Effector memory CD4-positive, alpha-beta T cell (primary cell): ENCODE measurements at regions not wholly inside any gene's neighbourhood (a gene's known extent, or its start where the extent isn't known, plus 50 kb on each side); places are given as distances from the start of the nearest gene placed in this dataset.

Experiments
- DNase-seq, 3 donors: peaks; one replicate each; pipeline ENCODE4 v3.0.0-alpha.2; 2020
- H3K27ac ChIP-seq: 2 replicates; pipeline ENCODE4 v1.7.0; 2013; ENCODE audit warnings: mild to moderate bottlenecking, low read length, moderate library complexity; ENCODE audit not compliant: insufficient read depth, poor library complexity, severe bottlenecking
- H3K27me3 ChIP-seq: replicated peaks from 2 replicates; pipeline ENCODE4 v1.7.0; 2013; ENCODE audit warnings: mild to moderate bottlenecking, low read length; ENCODE audit not compliant: insufficient read depth, control insufficient read depth, poor library complexity, severe bottlenecking
- H3K36me3 ChIP-seq: 2 replicates; pipeline ENCODE4 v1.7.0; 2013; ENCODE audit warnings: mild to moderate bottlenecking, low read length, moderate library complexity; ENCODE audit not compliant: control insufficient read depth, insufficient read depth
- H3K4me1 ChIP-seq: 2 replicates; pipeline ENCODE4 v1.7.0; 2013; ENCODE audit warnings: low read length, mild to moderate bottlenecking; ENCODE audit not compliant: control insufficient read depth, insufficient read depth, poor library complexity, severe bottlenecking
- H3K4me3 ChIP-seq: 2 replicates; pipeline ENCODE4 v1.7.0; 2013; ENCODE audit warnings: low read length, low read depth, mild to moderate bottlenecking; ENCODE audit not compliant: insufficient read depth, poor library complexity, severe bottlenecking
- H3K9me3 ChIP-seq: 2 replicates; pipeline ENCODE4 v1.7.0; 2013; ENCODE audit warnings: mild to moderate bottlenecking, low read length, moderate library complexity; ENCODE audit not compliant: control insufficient read depth

- Histone ChIP-seq H3K36me3 (no peaks in the 10 kb centered on the region), H3K4me1 (no peaks in the 10 kb centered on the region), H3K27me3 (no peaks in the 10 kb centered on the region), H3K9me3 (no peaks in the 10 kb centered on the region), H3K27ac (no peak overlapping the region), H3K4me3 (no peak overlapping the region)
- DNase-seq, result no peak
Observed at GRCh38 chr10:104526188-104526587, 114.9 kb upstream of the SORCS3 start.

- Histone ChIP-seq H3K27me3 (no peaks in the 10 kb centered on the region), H3K4me1 (no peaks in the 10 kb centered on the region), H3K4me3 (no peak overlapping the region), H3K27ac (no peak overlapping the region), H3K36me3 (no peaks in the 10 kb centered on the region), H3K9me3 (no peaks in the 10 kb centered on the region)
- no peak for DNase-seq
Observed at GRCh38 chr10:104527013-104527412, 114.1 kb upstream of the SORCS3 start.

GRCh38 chr10:104540181-104540580 is 100.9 kb upstream of the SORCS3 start:
- Histone ChIP-seq H3K36me3 (no peaks in the 10 kb centered on the region), H3K4me1 (no peaks in the 10 kb centered on the region), H3K27ac (no peak overlapping the region), H3K4me3 (no peak overlapping the region), H3K27me3 (no peaks in the 10 kb centered on the region), H3K9me3 (no peaks in the 10 kb centered on the region)
- DNase-seq, result no peak

GRCh38 chr10:104541820-104542219 is 99.3 kb upstream of the SORCS3 start:
- no peak overlapping the region for H3K27ac ChIP-seq
- H3K4me3 ChIP-seq, result no peak overlapping the region
- DNase-seq, result no peak
- H3K27me3 ChIP-seq, result no peaks in the 10 kb centered on the region
- no peaks in the 10 kb centered on the region for H3K9me3 ChIP-seq
- H3K36me3 ChIP-seq, result no peaks in the 10 kb centered on the region
- no peaks in the 10 kb centered on the region for H3K4me1 ChIP-seq

- H3K27me3 ChIP-seq, result no peaks in the 10 kb centered on the region
- no peak for DNase-seq
- no peaks in the 10 kb centered on the region for H3K4me1 ChIP-seq
- H3K36me3 ChIP-seq, result no peaks in the 10 kb centered on the region
- no peaks in the 10 kb centered on the region for H3K9me3 ChIP-seq
- H3K27ac ChIP-seq, result no peak overlapping the region
- H3K4me3 ChIP-seq, result no peak overlapping the region
Observed at GRCh38 chr10:104546336-104546735, 94.8 kb upstream of the SORCS3 start.

- Histone ChIP-seq H3K27ac (no peak overlapping the region), H3K9me3 (no peaks in the 10 kb centered on the region), H3K4me3 (no peak overlapping the region), H3K4me1 (no peaks in the 10 kb centered on the region), H3K36me3 (no peaks in the 10 kb centered on the region), H3K27me3 (no peaks in the 10 kb centered on the region)
- no peak for DNase-seq
Observed at GRCh38 chr10:104546756-104547155, 94.3 kb upstream of the SORCS3 start.

- H3K36me3 ChIP-seq, result no peaks in the 10 kb centered on the region
- no peaks in the 10 kb centered on the region for H3K9me3 ChIP-seq
- H3K27ac ChIP-seq, result no peak overlapping the region
- no peak overlapping the region for H3K4me3 ChIP-seq
- no peaks in the 10 kb centered on the region for H3K4me1 ChIP-seq
- DNase-seq, result no peak
- no peaks in the 10 kb centered on the region for H3K27me3 ChIP-seq
Observed at GRCh38 chr10:104548090-104548489, 93.0 kb upstream of the SORCS3 start.

GRCh38 chr10:104556831-104557230 is 84.3 kb upstream of the SORCS3 start:
- Histone ChIP-seq H3K4me1 (no peaks in the 10 kb centered on the region), H3K9me3 (no peaks in the 10 kb centered on the region), H3K4me3 (no peak overlapping the region), H3K27ac (no peak overlapping the region), H3K27me3 (no peaks in the 10 kb centered on the region), H3K36me3 (no peaks in the 10 kb centered on the region)
- no peak for DNase-seq

GRCh38 chr10:104557966-104558365 is 83.1 kb upstream of the SORCS3 start:
- Histone ChIP-seq H3K27me3 (no peaks in the 10 kb centered on the region), H3K9me3 (no peaks in the 10 kb centered on the region), H3K4me1 (no peaks in the 10 kb centered on the region), H3K36me3 (no peaks in the 10 kb centered on the region), H3K27ac (no peak overlapping the region), H3K4me3 (no peak overlapping the region)
- DNase-seq, result no peak

GRCh38 chr10:104559935-104560334 is 81.2 kb upstream of the SORCS3 start:
- H3K4me3 ChIP-seq, result no peak overlapping the region
- no peaks in the 10 kb centered on the region for H3K27me3 ChIP-seq
- no peaks in the 10 kb centered on the region for H3K4me1 ChIP-seq
- H3K9me3 ChIP-seq, result no peaks in the 10 kb centered on the region
- no peak overlapping the region for H3K27ac ChIP-seq
- H3K36me3 ChIP-seq, result no peaks in the 10 kb centered on the region
- DNase-seq, result no peak

GRCh38 chr10:104563051-104563450 is 78.0 kb upstream of the SORCS3 start:
- Histone ChIP-seq H3K9me3 (no peaks in the 10 kb centered on the region), H3K27me3 (no peaks in the 10 kb centered on the region), H3K27ac (no peak overlapping the region), H3K36me3 (no peaks in the 10 kb centered on the region), H3K4me1 (no peaks in the 10 kb centered on the region), H3K4me3 (no peak overlapping the region)
- no peak for DNase-seq
